ENCODE measurements at regions not wholly inside any gene's neighbourhood (a gene's known extent, or its start where the extent isn't known, plus 50 kb on each side); places are given as distances from the start of the nearest gene placed in this dataset.

DNA sequence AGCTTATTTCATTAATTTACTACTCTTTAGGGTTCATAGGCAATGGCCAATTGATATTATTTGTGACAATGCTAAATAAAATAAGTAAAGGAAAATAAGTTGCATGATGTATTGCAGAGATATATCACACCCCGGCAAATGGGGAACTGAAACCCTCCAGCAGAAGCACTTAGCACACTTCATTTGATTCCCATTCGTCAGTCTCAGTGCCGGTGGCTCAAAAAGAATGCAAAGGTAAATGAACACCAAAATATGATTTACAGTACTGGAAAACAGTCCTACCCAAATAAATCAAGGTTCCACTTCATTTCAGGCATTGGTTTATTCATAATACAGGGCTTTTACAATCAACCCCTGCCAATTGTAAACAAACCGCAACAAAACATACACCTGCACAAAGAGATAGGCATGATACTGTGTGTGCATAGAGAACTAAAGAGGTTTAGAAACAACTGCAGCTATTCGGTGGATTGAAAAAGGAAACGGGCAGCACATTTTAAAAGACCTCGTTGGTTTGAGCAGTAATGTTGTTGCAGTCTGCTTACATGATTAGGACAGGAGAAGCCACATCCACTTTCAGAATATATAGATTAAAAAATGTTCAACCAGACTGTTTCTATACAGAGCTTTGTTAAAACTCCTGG lies 1019.2 kb downstream of the TTLL7 start:
- TF ChIP-seq SIN3A (IDR thresholded peaks at IDR 0.05; ENCODE audit: borderline replicate concordance, insufficient read depth, low read length) (no peak), TAF1 (IDR thresholded peaks at IDR 0.05; ENCODE audit: borderline replicate concordance, insufficient read depth, low read length) (no peak), POLR2AphosphoS5 (IDR thresholded peaks at IDR 0.05; ENCODE audit: low read depth, low read length) (no peak), FOXP2 (optimal IDR thresholded peaks at IDR 0.05; ENCODE audit: borderline replicate concordance, extremely low read depth, extremely low read length, insufficient read depth) (no peak)
- TF ChIP-seq, protein P1, sequence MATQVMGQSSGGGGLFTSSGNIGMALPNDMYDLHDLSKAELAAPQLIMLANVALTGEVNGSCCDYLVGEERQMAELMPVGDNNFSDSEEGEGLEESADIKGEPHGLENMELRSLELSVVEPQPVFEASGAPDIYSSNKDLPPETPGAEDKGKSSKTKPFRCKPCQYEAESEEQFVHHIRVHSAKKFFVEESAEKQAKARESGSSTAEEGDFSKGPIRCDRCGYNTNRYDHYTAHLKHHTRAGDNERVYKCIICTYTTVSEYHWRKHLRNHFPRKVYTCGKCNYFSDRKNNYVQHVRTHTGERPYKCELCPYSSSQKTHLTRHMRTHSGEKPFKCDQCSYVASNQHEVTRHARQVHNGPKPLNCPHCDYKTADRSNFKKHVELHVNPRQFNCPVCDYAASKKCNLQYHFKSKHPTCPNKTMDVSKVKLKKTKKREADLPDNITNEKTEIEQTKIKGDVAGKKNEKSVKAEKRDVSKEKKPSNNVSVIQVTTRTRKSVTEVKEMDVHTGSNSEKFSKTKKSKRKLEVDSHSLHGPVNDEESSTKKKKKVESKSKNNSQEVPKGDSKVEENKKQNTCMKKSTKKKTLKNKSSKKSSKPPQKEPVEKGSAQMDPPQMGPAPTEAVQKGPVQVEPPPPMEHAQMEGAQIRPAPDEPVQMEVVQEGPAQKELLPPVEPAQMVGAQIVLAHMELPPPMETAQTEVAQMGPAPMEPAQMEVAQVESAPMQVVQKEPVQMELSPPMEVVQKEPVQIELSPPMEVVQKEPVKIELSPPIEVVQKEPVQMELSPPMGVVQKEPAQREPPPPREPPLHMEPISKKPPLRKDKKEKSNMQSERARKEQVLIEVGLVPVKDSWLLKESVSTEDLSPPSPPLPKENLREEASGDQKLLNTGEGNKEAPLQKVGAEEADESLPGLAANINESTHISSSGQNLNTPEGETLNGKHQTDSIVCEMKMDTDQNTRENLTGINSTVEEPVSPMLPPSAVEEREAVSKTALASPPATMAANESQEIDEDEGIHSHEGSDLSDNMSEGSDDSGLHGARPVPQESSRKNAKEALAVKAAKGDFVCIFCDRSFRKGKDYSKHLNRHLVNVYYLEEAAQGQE (IDR thresholded peaks at IDR 0.05; ENCODE audit: insufficient read depth in 1 of 2, low read depth in 2 of 2, low read length in 2 of 2): no peak

DNA sequence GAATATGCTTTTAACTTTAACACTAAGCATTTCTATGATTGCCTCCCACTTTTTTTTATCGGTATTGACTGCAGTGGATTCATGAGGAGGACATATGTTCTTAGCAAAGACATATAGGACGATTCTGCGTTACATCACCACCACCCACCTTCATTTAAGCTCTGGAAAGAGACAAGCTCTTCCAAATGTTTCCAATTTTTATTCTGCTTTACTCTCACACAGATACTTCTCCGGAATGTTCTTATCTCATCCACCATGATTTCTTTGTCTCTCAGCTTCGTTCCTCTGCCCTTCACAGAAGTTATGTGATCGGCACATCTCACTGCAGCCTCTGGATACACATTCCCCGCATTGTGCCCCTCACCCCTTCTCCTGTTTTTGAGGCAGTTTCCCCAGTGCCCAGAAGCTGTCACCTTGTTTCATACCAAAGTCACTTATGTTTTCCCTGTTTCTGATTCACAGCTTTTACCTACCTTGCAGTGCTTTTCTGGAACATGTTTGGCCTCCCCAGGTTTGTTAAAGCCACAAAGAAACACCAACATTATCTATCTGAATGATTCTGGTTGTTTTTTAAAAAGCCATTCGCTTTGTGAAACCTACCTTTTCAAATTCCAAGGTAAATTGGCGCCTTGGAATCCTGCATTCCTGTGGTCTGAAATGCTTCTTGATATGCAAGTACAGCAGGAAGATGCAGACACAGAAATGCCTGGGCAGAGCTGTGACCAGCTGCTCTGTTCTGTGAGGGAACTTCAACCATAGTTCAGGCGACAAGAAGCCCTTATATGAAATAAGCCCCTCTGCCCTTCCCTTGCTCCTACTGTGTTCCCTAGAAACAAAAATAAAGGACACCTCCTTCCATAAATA lies 1020.2 kb downstream of the TTLL7 start:
- no peak for TF ChIP-seq SIN3A (IDR thresholded peaks at IDR 0.05; ENCODE audit: borderline replicate concordance, insufficient read depth, low read length)
- no peak for TF ChIP-seq TAF1 (IDR thresholded peaks at IDR 0.05; ENCODE audit: borderline replicate concordance, insufficient read depth, low read length)
- TF ChIP-seq FOXP2 (optimal IDR thresholded peaks at IDR 0.05; ENCODE audit: borderline replicate concordance, extremely low read depth, extremely low read length, insufficient read depth): no peak
- TF ChIP-seq, protein P1 (IDR thresholded peaks at IDR 0.05; ENCODE audit: insufficient read depth in 1 of 2, low read depth in 2 of 2, low read length in 2 of 2): no peak
- TF ChIP-seq POLR2AphosphoS5 (IDR thresholded peaks at IDR 0.05; ENCODE audit: low read depth, low read length): no peak

DNA sequence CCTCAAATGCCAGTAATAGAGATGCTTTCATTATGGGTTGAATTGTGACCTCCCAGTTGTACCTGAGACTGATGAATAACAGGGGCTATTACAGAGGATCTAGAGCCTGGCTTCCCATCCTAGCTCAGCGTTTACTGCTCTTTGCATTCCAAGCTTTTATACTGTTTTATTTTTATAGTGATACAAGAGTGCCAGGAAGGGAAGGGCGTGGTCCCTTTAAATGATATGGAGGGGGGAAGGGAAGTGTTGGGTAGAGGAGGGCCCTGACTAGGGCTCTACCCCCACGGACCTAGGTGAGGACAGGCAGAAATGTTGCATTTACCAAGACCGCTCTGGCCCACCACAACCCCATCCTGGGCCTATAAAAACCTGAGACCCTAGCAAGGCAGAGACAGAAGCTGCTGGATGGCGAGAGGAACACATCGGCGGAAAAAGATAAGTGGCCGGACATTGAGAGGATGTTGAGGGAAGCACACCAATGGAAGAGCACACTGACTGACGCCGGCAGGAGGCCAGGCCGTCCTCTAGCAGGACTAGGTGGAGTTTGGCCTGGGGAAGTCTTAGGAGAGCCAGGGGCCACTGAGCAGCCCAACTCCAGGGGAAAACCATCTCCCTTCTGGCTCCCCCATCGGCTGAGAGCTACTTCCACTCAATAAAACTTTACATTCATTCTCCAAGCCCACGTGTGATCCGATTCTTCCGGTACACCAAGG lies 1025.9 kb downstream of the TTLL7 start:
- TF ChIP-seq FOXP2 (optimal IDR thresholded peaks at IDR 0.05; ENCODE audit: borderline replicate concordance, extremely low read depth, extremely low read length, insufficient read depth) (no peak), SIN3A (IDR thresholded peaks at IDR 0.05; ENCODE audit: borderline replicate concordance, insufficient read depth, low read length) (no peak), TAF1 (IDR thresholded peaks at IDR 0.05; ENCODE audit: borderline replicate concordance, insufficient read depth, low read length) (no peak), POLR2AphosphoS5 (IDR thresholded peaks at IDR 0.05; ENCODE audit: low read depth, low read length) (no peak)
- TF ChIP-seq, protein P1 (IDR thresholded peaks at IDR 0.05; ENCODE audit: insufficient read depth in 1 of 2, low read depth in 2 of 2, low read length in 2 of 2): no peak

DNA sequence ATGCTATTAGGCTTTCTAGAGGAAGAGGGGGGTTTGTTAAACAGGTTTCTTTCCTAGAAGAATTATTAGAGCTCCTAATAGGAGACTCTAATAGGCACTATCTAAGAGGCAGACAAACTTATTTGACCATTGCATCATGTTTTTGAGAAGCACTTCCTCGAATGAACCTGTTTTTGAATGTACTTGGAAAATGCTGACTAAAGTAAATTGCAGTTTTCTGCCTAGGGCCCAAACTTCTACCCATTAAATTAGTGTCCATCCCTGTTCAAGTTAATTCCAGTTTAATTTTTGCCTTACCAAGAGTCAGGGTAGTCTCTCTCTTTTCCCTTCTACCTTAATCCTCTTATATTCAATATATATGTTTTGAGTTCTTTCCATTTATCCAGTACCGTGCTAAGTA lies 1029.6 kb downstream of the TTLL7 start:
- TF ChIP-seq TAF1 (IDR thresholded peaks at IDR 0.05; ENCODE audit: borderline replicate concordance, insufficient read depth, low read length) (no peak), FOXP2 (optimal IDR thresholded peaks at IDR 0.05; ENCODE audit: borderline replicate concordance, extremely low read depth, extremely low read length, insufficient read depth) (no peak), POLR2AphosphoS5 (IDR thresholded peaks at IDR 0.05; ENCODE audit: low read depth, low read length) (no peak), SIN3A (IDR thresholded peaks at IDR 0.05; ENCODE audit: borderline replicate concordance, insufficient read depth, low read length) (no peak)
- TF ChIP-seq, protein P1 (IDR thresholded peaks at IDR 0.05; ENCODE audit: insufficient read depth in 1 of 2, low read depth in 2 of 2, low read length in 2 of 2): no peak
